NT2/D1 (cell line): ENCODE measurements at regions not wholly inside any gene's neighbourhood (a gene's known extent, or its start where the extent isn't known, plus 50 kb on each side); places are given as distances from the start of the nearest gene placed in this dataset.
"Not testable (repeated sequence)": the region's sequence is repeated elsewhere in the genome, so short reads cannot be mapped to it uniquely, and the experiment has no call there.

ENCODE experiments used
- DNase-seq: peaks from one replicate; pipeline ENCODE4 v3.0.0-alpha.2; 2011; ENCODE audit warnings: low read depth, low spot score
- H3K27me3 ChIP-seq: 2 replicates; pipeline ENCODE4 v1.6.0; 2011; ENCODE audit warnings: mild to moderate bottlenecking; ENCODE audit not compliant: insufficient read length, insufficient read depth
- H3K36me3 ChIP-seq: 2 replicates; pipeline ENCODE4 v1.6.1; 2011; ENCODE audit warnings: mild to moderate bottlenecking, low read length, mixed read lengths; ENCODE audit not compliant: insufficient read depth, insufficient read length
- H3K4me1 ChIP-seq: 2 replicates; pipeline ENCODE4 v1.5.1; 2011; ENCODE audit not compliant: insufficient read depth, insufficient read length
- H3K4me3 ChIP-seq: 2 replicates; pipeline ENCODE4 v1.5.1; 2011; ENCODE audit warnings: low read depth; ENCODE audit not compliant: insufficient read length
- H3K9ac ChIP-seq: 2 replicates; pipeline ENCODE4 v1.6.0; 2011; ENCODE audit warnings: low read depth; ENCODE audit not compliant: insufficient read length
- H3K9me3 ChIP-seq: 2 replicates; pipeline ENCODE4 v1.5.1; 2011; ENCODE audit warnings: mild to moderate bottlenecking, low read length; ENCODE audit not compliant: insufficient read depth
- SUZ12 ChIP-seq: IDR thresholded peaks from 2 replicates; pipeline ENCODE4 v1.6.1; 2011; ENCODE audit not compliant: insufficient read length, insufficient read depth; ENCODE audit errors: extremely low read depth
- YY1 ChIP-seq: IDR thresholded peaks from 2 replicates; pipeline ENCODE4 v1.6.1; 2011; ENCODE audit not compliant: insufficient read length, insufficient read depth
- ZNF274 ChIP-seq: IDR thresholded peaks from 2 replicates; pipeline ENCODE4 v1.6.1; 2011; ENCODE audit warnings: mild to moderate bottlenecking, low read depth, low read length

- H3K9me3 ChIP-seq, result no peaks in the 10 kb centered on the region
- no peaks in the 10 kb centered on the region for H3K27me3 ChIP-seq
- TF ChIP-seq ZNF274, result no peak
- TF ChIP-seq YY1, result no peak
- TF ChIP-seq SUZ12, result no peak
- H3K9ac ChIP-seq, result no peak overlapping the region
- DNase-seq, result no peak
- H3K4me3 ChIP-seq, result no peak overlapping the region
- H3K36me3 ChIP-seq, result no peaks in the 10 kb centered on the region
- H3K4me1 ChIP-seq, result no peaks in the 10 kb centered on the region
Observed at GRCh38 chr5:68066277-68066955, 149.1 kb upstream of the PIK3R1 start.

- not testable (repeated sequence) for H3K4me3 ChIP-seq, H3K9me3 ChIP-seq, H3K4me1 ChIP-seq
Observed at GRCh38 chr5:68065321-68065720, 150.2 kb upstream of the PIK3R1 start.

GRCh38 chr5:68060382-68060781 lies 155.2 kb upstream of the PIK3R1 start:
- Histone ChIP-seq H3K27me3 (no peaks in the 10 kb centered on the region), H3K36me3 (no peaks in the 10 kb centered on the region), H3K4me1 (no peaks in the 10 kb centered on the region), H3K4me3 (no peak overlapping the region), H3K9me3 (no peaks in the 10 kb centered on the region), H3K9ac (no peak overlapping the region)
- no peak for DNase-seq
- TF ChIP-seq SUZ12 (no peak), ZNF274 (no peak), YY1 (no peak)

More at GRCh38 chr5:68065321-68065720, 150.2 kb upstream of the PIK3R1 start:
- not testable (repeated sequence) for H3K9ac ChIP-seq, H3K36me3 ChIP-seq, DNase-seq, H3K27me3 ChIP-seq

GRCh38 chr5:68057191-68057590 lies 158.4 kb upstream of the PIK3R1 start:
- no peak overlapping the region for H3K9ac ChIP-seq
- no peaks in the 10 kb centered on the region for H3K36me3 ChIP-seq
- H3K4me1 ChIP-seq, result no peaks in the 10 kb centered on the region
- no peak overlapping the region for H3K4me3 ChIP-seq
- no peak for TF ChIP-seq SUZ12
- DNase-seq, result no peak
- no peaks in the 10 kb centered on the region for H3K9me3 ChIP-seq
- no peaks in the 10 kb centered on the region for H3K27me3 ChIP-seq

- no peaks in the 10 kb centered on the region for H3K36me3 ChIP-seq
- no peaks in the 10 kb centered on the region for H3K4me1 ChIP-seq
- DNase-seq, result no peak
- TF ChIP-seq SUZ12 (no peak), ZNF274 (no peak), YY1 (no peak)
- H3K4me3 ChIP-seq, result no peak overlapping the region
- H3K9ac ChIP-seq, result no peak overlapping the region
- H3K27me3 ChIP-seq, result no peaks in the 10 kb centered on the region
- no peaks in the 10 kb centered on the region for H3K9me3 ChIP-seq
Observed at GRCh38 chr5:68055686-68056085, 159.9 kb upstream of the PIK3R1 start.

- no peaks in the 10 kb centered on the region for H3K4me1 ChIP-seq
- H3K4me3 ChIP-seq, result no peak overlapping the region
- H3K27me3 ChIP-seq, result no peaks in the 10 kb centered on the region
- no peak overlapping the region for H3K9ac ChIP-seq
- H3K36me3 ChIP-seq, result no peaks in the 10 kb centered on the region
- H3K9me3 ChIP-seq, result no peaks in the 10 kb centered on the region
- TF ChIP-seq ZNF274 (no peak), YY1 (no peak), SUZ12 (no peak)
- DNase-seq, result no peak
Observed at GRCh38 chr5:68054638-68055037, 160.9 kb upstream of the PIK3R1 start.

GRCh38 chr5:68053202-68053601 lies 162.4 kb upstream of the PIK3R1 start:
- Histone ChIP-seq H3K4me3 (no peak overlapping the region), H3K9me3 (no peaks in the 10 kb centered on the region), H3K4me1 (no peaks in the 10 kb centered on the region), H3K9ac (no peak overlapping the region), H3K27me3 (no peaks in the 10 kb centered on the region), H3K36me3 (no peaks in the 10 kb centered on the region)
- TF ChIP-seq ZNF274 (no peak), SUZ12 (no peak), YY1 (no peak)
- no peak for DNase-seq
